Omental fat pad (tissue), 3 donors: ENCODE measurements at regions not wholly inside any gene's neighbourhood (a gene's known extent, or its start where the extent isn't known, plus 50 kb on each side); places are given as distances from the start of the nearest gene placed in this dataset.

Source experiments
- ATAC-seq: fragments of 150-250 bp; one replicate; pipeline ENCODE4 v1.9.1; 2016; ENCODE audit warnings: mild to moderate bottlenecking, moderate library complexity; ENCODE audit not compliant: low FRiP score
- DNase-seq: peaks from one replicate; pipeline ENCODE4 v3.0.0-alpha.2; 2019; ENCODE audit warnings: low spot score
- TF ChIP-seq, protein P1 (sequence below), 3 donors: fragments of 450-650 bp; IDR thresholded peaks; one replicate each; pipeline ENCODE4 v1.5.1; 2016 to 2017; ENCODE audit warnings: antibody characterized with exemption in 3 of 3, mild to moderate bottlenecking in 3 of 3, moderate library complexity in 2 of 3

- ATAC-seq (no peak), DNase-seq (no peak)
- TF ChIP-seq, protein P1, sequence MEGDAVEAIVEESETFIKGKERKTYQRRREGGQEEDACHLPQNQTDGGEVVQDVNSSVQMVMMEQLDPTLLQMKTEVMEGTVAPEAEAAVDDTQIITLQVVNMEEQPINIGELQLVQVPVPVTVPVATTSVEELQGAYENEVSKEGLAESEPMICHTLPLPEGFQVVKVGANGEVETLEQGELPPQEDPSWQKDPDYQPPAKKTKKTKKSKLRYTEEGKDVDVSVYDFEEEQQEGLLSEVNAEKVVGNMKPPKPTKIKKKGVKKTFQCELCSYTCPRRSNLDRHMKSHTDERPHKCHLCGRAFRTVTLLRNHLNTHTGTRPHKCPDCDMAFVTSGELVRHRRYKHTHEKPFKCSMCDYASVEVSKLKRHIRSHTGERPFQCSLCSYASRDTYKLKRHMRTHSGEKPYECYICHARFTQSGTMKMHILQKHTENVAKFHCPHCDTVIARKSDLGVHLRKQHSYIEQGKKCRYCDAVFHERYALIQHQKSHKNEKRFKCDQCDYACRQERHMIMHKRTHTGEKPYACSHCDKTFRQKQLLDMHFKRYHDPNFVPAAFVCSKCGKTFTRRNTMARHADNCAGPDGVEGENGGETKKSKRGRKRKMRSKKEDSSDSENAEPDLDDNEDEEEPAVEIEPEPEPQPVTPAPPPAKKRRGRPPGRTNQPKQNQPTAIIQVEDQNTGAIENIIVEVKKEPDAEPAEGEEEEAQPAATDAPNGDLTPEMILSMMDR (IDR thresholded peaks at IDR 0.05), result no peak
Measured at GRCh38 chr12:63321373-63321772, 170.4 kb upstream of the AVPR1A start.

DNA sequence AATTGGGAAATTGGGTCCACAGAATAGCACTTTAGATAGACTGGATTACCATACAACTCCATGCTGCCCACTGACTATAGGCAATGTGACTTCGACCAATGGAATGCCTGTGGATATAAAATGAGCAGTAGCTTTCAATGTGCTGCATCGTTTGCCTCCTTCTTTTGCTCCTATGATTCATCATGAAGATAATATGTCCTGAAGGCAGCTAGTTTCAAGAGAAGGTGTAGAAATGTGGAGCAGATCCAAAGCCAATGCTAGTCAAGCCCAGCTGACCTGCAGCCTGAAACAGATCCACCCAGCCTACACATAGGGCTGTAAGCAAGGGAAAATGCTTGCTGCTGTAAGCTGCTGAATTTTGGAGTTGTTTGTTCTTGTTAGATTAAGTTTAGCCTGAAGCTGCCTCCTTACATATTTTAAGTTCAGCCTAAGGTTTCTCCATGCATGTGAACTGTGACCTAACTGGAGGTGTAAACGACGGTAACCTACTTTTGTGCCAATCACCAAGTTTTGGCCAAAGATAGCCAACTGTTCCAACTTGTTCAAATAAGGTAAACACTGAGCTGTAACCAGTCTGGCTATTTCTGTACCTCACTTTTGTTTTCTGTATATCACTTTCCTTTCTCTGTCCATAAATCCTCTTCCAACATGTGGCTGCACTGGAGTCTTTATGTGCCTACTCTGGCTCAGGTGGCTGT is 169.1 kb upstream of the AVPR1A start:
- no peak for ATAC-seq
- no peak for DNase-seq
- TF ChIP-seq, protein P1 (IDR thresholded peaks at IDR 0.05), result no peak

DNA sequence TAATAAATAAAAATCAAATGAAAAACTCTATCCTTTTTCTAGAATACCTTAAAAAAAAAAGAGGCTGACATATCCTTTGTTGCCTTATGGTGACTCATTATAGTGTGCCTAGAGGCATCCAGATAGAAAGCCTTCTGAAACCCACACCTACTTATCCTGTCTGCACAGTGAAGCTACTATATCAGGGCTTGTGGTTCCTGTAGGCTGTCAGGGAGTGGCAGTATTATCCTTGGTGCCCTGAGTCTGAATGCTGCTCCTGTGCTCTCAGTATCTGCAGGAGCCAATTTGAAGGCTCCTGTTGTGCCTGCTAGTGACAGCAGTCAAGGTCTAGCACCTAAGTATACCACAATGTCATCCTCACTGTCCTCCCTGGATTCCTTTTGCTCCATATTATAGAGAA is 168.4 kb upstream of the AVPR1A start:
- ATAC-seq (no peak), DNase-seq (no peak)
- TF ChIP-seq, protein P1 (IDR thresholded peaks at IDR 0.05), result no peak

DNA sequence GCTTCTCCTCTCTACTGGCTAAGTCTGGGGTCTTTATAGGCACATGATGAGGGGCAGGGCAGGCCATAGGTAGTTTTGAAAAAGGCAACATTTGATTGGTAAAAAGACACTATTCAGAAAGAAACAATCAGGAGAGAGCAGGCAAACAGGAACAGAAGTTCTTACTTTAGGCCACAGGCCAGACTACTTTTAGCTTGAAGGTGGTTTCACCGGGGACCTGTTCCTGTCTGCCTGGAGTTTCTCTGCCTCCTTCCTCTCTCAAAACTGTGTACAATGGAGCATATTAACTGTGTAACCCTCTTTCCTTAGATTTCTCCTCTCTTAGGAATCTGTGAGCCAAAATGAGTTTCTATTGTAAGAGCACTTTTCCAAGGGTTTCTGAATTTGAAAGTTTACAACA is 167.9 kb upstream of the AVPR1A start:
- no peak for ATAC-seq
- TF ChIP-seq, protein P1 (IDR thresholded peaks at IDR 0.05), result no peak

GRCh38 chr12:63318313-63318712 is 167.3 kb upstream of the AVPR1A start:
- ATAC-seq (no peak), DNase-seq (no peak)
- TF ChIP-seq, protein P1 (IDR thresholded peaks at IDR 0.05), result no peak

More for the DNA sequence above, 167.9 kb upstream of the AVPR1A start:
- no peak for DNase-seq

DNA sequence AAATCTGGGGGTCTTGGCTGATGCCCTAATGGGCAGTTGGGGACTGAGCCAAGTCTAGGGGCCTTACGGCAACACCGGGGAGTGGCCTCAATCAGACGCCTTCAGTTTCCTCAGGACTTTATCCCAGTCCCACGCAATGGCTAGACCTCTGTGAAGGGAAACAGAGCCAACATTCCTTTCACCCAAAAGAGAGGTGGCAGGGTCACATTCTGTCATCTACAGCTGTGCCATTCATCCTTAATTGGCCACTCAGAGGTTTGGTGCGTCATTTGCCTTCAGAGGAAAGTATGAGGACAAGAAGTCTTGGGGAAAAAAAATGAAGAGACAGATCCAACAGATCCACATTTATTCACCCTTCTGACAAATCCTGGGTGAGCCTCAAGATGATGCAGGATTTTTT is 166.9 kb upstream of the AVPR1A start:
- ATAC-seq, result no peak
- TF ChIP-seq, protein P1 (IDR thresholded peaks at IDR 0.05), result no peak
- DNase-seq, result no peak

DNA sequence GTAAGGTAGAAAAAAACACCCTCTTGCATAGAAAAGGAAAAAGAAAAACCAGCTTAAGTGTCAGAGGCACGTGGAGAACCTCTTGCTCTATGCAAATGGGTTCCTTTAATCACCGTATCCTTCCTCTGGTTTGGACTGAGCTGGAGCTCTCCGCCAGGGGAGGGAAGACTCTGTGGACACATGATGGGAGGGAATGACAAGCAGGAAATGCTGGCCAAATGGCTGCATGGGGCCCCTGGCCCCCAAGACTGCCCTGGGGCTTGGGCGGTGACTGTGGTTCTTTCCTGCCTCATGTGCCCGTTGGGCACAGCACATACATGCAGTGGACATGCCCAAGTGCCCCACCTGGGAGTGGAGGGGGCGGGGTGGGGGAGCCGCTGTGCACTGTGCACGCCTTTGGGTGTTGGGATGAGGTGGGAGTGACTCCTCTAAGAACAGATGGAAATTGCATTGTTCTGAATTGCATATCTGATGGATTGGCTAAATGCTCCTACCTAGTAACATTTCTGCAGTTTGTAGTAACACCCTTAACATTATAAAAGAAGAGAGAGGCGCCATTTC is 166.4 kb upstream of the AVPR1A start:
- TF ChIP-seq, protein P1 (IDR thresholded peaks at IDR 0.05), result no peak
- ATAC-seq, result no peak
- DNase-seq, result no peak
